ENCODE measurements at regions not wholly inside any gene's neighbourhood (a gene's known extent, or its start where the extent isn't known, plus 50 kb on each side); places are given as distances from the start of the nearest gene placed in this dataset.

- TF ChIP-seq CTCF (IDR thresholded peaks at IDR 0.05) (no peak), POLR2AphosphoS5 (IDR thresholded peaks at IDR 0.05; ENCODE audit: insufficient read depth in 1 of 2, low read depth in 1 of 2) (no peak)
Observed at GRCh38 chr13:112227031-112227430, 149.1 kb upstream of the SPACA7 start.
